Esophagus muscularis mucosa (tissue), 3 donors: ENCODE measurements at regions not wholly inside any gene's neighbourhood (a gene's known extent, or its start where the extent isn't known, plus 50 kb on each side); places are given as distances from the start of the nearest gene placed in this dataset.

Source experiments
- POLR2AphosphoS5 ChIP-seq, 2 donors: sonication (generic); formaldehyde crosslinking; IDR thresholded peaks; one replicate each; pipeline ENCODE4 v1.6.1; 2017; ENCODE audit warnings: antibody characterized with exemption in 2 of 2
- TF ChIP-seq, protein P1 (sequence below), 3 experiments: fragments of 200-600 bp in 2 of 3; fragments of 450-650 bp in 1 of 3; sonication (generic) in 2 of 3; IDR thresholded peaks; one replicate each; pipeline ENCODE4 v1.5.1; 2017 to 2019; ENCODE audit warnings: antibody characterized with exemption in 3 of 3, mild to moderate bottlenecking in 2 of 3, moderate library complexity in 1 of 3

DNA sequence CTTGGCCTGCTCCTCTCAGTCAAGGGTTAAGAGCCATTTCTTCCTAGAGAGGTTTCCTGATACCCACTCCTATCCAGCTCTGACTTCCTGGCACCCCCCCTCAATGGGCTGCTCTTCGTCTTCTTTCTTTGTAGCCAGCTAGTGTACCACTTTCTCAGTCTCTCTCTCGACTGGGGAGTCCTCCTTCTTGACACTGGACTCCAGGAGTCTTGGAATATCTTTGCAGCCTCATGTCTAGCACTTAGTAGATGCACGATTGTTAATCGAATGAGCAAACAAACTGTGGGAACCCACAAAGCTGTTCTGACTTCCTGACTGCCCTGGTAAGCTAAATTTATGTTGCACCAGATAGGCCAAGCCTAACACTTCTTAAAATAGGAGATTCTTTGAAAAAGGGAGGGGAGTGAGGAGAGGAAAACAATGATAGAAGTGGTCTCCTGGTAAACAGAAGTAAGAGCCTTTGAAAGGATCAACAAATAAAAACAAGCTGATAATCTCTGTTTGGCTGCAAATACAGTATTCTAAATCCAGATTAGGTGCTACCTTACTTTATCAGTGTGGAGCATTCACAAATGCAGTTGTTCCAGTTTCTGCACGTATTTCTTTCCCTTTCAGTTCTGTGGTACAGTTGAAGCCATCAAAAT is 160.1 kb upstream of the CITED2 start:
- TF ChIP-seq, protein P1, sequence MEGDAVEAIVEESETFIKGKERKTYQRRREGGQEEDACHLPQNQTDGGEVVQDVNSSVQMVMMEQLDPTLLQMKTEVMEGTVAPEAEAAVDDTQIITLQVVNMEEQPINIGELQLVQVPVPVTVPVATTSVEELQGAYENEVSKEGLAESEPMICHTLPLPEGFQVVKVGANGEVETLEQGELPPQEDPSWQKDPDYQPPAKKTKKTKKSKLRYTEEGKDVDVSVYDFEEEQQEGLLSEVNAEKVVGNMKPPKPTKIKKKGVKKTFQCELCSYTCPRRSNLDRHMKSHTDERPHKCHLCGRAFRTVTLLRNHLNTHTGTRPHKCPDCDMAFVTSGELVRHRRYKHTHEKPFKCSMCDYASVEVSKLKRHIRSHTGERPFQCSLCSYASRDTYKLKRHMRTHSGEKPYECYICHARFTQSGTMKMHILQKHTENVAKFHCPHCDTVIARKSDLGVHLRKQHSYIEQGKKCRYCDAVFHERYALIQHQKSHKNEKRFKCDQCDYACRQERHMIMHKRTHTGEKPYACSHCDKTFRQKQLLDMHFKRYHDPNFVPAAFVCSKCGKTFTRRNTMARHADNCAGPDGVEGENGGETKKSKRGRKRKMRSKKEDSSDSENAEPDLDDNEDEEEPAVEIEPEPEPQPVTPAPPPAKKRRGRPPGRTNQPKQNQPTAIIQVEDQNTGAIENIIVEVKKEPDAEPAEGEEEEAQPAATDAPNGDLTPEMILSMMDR (IDR thresholded peaks at IDR 0.05) = no peak
- no peak for TF ChIP-seq POLR2AphosphoS5 (IDR thresholded peaks at IDR 0.05)
